NCI-H1417 (cell line): ENCODE measurements at regions not wholly inside any gene's neighbourhood (a gene's known extent, or its start where the extent isn't known, plus 50 kb on each side); places are given as distances from the start of the nearest gene placed in this dataset.

Experiments
- DNase-seq, 3 experiments: peaks; one replicate each; lab custom pipeline; 2025; lab: John Stamatoyannopoulos, UW

DNA sequence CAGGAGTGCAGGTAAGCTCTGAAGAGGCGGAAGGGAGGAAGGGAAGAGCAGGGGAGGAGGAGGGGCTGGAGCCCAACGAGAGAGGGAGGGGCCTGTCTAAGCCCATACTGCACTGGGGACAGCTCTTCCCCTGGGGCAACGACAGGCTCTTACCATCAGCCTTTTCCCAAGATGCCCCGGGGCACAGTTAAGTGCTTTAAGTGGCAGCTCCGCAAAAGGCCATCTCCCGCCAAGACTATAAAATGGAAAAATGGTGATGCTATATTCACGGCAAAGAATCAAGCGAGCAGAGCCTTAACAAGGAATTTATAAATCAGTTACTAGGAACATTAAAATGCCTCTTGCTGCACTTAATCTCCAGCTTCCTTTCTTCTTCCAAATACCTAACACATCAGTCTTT is 110.2 kb upstream of the NLRP1 start:
- DNase-seq, result peak in 2 of 3 experiments; percentile 1 to 88

DNA sequence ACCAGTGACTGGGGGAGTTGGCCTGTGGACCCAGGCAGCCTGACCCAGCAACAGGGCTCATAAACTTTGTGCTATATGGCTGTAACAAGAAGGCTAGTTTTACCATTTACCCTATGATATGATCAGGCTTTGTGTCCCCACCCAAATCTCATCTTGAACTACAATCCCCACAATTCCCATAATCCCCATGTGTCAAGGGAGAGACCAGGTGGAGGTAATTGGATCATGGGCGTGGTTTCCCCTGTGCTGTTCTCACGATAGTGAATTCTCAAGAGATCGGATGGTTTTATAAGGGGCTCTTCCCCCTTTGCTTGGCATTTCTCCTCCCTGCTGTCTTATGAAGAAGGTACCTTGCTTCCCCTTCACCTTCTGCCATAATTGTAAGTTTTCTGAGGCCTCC is 111.2 kb upstream of the NLRP1 start:
- DNase-seq, result peak in 1 of 3 experiments; percentile 60

DNA sequence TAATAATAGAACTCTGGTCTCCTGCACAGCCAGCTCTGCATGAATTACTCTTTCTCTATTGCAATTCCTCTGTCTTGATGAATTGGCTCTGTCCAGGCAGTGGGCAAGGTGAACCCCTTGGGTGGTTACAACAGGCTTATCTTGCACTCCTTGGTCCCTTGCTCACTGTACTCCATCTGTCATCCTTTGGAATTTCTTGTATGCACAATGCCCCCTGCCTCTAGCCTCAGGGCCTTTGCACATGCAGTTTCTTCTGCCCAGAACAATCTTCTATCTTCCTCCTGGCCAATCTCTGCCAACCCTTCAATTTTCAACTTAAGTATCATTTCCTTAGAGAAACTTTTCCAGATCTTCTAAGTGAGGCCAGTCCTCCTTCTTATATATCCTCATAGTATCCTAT is 114.7 kb upstream of the NLRP1 start:
- no peak for DNase-seq

DNA sequence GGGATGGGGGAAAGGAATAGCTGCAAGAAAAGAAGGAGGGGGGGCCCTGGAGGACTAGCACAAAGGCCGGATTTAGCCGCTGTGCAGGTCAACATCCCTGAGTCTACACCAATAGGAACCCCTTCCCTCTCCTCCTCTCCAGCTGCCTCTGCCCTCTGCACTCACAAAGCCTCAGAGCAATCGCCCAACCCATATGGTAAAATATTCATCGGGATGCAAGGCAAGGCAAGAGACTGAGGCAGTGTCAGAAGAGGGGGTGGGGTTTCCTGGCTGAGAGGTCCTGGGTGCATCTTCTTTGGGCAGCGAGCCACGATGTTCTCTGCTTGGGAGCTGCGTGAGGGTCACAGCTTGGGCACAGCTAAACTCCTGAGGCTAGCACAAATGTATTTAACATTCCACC is 115.5 kb upstream of the NLRP1 start:
- DNase-seq, result no peak

DNA sequence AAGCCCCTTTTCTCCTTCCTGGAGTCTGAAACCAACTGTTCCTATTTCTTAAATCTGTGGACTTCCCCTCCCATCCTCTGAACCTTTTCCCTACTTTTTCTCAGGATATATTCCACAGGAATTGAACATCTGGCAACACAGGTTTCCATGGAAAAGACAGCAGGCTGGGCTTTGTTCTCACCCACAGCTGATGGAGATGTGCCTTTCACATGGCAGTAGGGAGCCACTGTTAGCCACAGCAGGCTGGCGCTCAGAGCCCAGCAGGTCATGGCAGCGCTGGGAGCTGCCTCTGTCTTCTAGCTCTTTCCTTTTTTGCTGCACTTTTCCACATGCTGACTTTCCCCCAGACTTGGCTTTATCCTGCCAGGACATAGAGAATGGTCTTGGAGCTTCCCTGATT is 116.4 kb upstream of the NLRP1 start:
- DNase-seq, result no peak

DNA sequence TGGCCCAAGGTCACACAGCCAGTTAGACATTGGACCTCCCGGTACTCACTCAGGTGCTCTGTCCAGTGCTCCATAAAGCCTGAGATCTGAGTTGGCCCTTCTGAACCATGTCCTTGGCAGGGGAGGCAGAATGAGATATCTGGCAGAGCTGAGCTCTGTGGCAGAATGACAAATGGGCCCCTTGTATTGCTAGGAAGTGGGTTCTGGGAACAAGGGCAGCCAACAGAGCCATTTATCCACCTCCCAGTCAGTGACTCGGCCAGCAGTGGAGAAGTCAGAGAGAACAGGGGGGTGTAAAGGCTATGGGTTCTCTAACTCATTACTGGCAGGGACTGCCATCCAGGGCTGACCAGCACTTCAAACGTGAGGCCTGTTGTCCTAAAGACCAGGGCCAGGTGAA is 117.1 kb upstream of the NLRP1 start:
- no peak for DNase-seq

DNA sequence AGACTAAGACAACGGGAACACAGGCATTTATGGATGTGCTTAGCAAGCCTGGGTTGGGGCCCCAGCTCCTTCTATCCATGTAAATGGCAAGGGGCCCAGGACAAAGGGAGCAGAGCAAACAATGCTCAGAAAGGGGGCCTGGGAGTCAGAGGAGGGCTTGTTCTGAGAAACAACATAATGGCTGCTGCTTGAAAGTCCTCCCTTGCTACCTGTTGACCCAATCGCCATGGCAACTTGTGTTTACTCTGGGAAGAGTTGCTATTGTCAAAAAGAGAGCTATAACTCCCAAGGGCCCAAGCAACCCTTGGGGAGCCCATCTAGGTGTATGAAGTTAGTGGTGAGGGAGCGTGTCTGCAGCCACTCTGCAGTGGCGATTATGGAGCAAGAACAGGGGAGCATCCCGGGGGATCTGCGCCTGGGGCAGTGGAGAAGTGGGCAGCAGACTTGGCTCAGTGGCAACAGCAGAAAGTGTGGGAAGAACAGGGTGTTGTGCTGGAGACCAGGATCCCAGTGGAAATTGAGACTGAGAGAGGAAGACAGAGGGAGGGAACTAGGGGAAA is 118.7 kb upstream of the NLRP1 start:
- DNase-seq, result peak; percentile 4 to 29 (median 28)

DNA sequence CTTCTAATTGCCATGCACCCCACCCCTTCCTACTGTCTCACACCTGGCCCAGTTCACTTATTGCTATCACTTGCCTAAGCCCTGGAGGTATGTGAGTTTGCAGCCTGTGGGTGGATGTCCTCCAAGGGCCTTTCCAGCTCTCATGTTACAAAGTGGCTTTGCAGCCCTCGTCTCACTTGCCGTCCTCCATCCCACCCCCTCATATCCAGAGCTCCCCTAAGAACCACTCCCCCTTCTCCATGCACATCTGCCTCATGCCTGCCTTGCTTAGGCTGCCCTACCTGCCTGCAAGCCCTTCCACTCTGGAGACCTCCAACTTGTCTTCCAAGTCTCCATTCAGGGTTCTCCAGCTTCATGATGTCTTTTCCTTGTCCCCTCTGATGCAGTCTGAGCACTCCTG is 119.4 kb upstream of the NLRP1 start:
- no peak for DNase-seq

DNA sequence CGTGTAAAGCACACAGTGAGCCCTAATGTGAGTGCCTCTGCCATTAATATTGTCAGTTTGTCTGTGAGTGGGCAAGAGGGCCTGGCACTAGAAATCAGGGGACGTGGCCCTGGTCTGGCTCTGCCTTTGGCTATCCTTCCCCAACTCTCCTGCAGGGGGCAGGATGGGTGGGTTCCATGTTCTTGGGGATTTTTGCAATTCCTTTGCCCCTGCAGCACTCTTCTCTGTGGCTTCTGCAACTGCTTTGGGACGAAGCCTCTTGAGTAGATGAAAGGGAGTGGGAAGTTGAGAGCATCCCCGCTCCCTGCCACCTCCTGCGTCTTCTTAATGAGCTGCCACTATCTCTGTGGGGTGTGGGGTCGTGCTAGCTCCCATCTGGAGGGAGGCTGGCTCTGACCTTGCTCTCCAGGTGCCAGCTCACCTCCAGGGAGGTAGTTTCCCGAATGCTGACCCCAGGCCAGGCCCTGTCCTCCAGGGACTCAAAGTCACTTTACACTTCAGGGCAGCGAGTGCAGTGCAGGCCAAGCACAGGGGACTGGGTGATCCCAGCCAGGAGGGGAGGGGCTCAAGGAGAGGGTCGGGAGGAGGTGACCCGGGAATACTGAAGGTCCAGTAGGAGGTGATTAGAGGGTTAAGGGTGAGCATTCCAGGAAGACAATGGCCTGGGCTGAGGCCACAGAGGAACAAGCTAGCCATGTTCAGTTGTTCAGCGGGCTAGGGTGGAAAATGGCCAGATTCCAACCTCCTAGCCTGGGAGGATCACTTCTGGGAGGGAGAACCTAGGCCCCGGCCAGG is 121.0 kb upstream of the NLRP1 start:
- DNase-seq, result no peak

DNA sequence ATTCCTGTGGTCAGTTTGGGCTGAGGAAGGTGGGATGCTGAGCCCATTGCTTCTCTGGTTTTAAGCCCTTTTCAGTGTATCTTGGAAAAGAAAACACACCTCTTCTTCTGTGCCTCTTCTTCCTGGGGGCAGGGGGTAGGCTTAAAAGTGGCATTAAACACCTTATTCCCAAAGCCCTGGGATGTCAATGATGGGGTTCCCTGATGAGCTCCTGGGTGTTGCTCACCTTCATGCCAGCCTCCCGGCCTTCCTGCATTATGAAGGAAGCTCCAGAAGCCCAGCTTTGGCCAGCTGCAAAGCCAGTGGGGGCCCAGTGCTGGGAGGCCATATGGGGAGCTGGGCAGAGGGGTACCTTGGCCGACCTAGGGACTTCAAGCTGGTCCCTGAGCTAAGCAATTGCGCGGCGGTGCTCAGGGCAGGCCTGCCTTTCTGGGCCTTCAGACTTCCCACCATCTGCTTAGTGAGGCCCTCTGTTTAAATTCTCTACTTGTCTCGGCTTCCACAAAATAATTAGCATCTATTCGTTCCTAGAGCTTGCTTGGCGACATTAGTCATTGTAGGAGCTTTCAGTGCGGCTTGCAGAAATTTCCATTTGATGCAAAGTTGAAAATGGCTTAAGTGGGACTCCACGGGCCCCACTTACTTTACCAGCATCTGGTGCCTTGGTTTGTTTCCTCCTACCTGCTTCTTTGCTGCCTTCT is 121.7 kb upstream of the NLRP1 start:
- no peak for DNase-seq

DNA sequence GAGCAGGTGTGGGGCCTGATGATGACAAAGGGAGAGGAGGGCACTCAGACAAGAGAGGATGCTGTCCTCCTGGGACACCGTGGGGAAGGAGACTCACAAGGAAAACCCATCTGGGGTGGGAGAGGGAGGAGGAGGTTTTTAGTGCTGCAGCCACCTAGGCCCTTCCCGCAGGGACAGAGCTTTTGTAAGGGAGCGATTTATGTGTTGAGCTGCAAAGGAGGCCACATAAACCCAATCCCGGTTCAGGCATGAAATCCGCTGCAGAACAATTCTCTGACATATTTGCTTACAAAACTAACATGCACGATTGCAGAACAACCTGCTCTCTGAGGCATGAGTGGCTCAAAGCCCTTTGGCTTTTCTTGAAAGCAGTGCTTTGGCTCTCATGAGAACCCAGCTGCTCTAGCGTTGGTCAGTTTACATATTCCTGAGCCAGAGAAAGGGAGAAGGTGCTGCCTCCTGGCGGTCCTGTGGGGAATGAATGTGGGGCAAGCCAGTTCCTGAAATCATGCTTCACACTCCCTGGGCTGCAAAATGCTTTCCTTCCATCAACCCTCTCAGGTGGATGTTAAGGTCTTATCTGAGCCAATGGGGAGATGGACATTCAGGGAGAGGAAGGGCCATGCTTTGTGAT is 122.4 kb upstream of the NLRP1 start:
- DNase-seq, result peak; percentile 7 to 71 (median 34)

DNA sequence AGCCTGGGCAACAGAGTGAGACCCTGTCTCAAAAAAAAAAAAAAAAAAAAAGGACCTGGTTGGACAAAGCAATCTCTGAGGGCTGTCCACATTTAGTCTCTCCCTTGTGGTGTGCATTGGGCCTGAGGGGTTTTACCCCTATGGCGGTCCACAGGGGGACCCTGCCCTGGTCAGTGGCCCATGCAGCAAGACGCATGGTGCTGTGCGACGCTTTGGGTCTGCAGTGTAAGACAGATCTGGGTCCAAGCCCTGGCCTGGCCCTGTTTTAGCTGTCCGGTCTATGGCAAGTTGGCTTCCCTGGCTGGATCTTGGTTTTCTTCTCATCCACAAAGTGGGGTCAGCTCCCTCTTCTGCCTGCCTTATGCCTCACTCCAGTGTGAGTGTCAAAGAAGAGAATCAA is 123.2 kb upstream of the NLRP1 start:
- DNase-seq, result no peak

DNA sequence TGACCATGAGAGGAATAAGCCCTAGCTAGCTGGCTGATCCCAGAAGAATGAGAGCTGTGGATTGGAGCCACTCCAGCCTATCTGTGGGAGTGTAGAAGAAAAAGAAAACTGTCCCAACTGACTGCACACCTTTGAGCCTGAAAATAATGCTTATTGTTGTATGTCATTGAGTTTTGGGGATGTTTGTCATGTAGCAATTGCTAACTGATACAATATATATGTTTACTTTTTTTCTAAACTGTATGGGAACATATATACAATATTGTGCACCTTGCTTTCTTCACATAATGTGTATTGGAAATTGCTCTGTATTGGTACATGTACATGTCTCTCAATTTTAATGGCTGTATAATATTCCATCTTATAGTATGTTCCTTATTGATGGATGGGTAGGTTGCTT is 124.0 kb upstream of the NLRP1 start:
- no peak for DNase-seq

DNA sequence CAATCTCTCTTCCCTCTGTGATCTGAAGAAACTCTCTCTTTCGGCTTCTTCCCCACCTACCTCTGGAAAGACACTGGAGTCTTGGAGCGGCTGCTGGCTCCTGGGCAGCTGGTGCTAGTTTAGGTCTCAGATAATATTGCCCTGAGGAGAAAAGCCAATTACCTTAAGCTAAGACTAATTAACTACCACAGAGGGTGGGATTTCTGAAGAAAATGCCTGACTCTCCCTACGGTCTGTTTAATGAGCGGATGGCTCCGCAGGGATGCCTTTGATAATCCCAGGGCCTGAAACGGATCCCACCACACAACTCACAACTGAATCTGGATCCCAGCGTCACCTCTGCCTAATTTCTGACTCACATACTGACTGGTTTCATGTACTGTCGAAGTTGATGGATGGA is 127.0 kb upstream of the NLRP1 start:
- DNase-seq, result peak in 1 of 3 experiments; percentile 9

DNA sequence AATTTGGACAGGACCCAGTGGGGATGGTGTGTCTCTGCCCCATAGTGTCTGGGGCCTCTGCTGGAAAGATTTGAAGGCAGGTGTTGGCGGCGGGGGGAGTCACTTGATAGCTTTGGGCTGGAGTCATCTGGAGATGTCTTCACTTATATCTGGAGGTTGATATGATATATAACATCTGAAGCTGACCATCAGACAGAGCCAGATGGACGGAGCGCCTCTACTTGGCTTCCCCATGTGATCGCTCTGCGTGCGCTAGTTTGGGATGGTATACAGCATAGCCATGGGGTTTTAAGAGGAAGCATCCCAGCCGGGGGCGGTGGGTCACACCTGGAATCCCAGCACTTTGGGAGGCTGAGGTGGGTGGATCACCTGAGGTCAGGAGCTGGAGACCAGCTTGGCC is 130.7 kb upstream of the NLRP1 start:
- no peak for DNase-seq

DNA sequence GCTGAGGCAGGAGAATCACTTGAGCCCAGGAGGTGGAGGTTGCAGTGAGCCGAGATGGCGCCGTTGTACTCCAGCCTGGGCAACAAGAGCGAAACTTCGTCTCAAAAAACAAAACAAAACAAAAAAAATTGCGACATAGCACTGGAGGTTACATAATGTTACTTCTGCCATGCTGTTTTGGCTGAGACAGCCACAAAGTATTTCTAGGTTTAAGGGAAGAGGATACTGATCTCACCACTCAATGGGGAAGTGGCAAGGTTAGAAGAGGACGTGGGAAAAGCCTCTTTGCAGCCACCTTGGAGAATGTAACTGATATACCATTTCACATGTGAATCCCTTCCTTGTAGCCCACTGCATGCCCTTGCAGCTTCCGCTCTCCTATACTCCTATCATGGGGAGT is 131.2 kb upstream of the NLRP1 start:
- DNase-seq, result no peak

DNA sequence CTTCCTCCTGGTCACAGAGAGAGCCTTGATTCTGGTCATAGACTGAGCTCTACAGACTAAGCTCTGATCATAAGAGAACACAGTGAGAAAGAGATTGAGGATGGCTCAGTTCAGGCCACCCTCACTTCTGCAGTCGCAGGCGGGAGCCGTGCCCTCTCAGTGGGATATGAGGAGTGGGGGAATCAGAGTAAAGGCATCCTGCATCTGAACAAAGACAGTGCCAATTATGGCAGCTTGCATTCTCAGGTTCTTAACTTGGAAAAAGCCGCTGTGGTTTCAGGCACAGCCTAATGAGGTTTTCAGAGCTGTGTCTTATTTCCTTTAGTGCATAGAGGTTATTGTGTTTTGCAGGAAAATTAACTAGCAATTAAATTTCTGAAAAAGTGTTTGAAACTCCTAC is 134.4 kb upstream of the NLRP1 start:
- DNase-seq, result peak in 1 of 3 experiments; percentile 3

DNA sequence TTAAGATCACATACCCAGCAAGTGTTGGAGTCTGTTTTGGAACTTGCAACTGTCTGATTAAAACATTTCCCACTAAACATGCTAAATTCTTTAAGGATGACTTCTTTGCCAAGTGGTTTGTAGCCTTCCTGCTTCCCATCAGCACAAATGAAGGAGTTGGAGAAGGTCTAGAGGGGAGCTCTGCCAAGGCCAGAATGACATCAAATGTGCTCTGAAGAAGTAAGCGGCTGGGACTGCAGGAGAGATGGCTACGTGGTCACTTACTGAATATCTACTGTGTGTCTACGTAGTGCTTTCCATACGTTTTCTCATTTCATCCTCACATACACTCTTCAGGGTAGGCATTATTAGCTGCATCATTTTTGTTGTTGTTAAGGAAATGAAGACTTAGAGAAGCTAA is 135.7 kb upstream of the NLRP1 start:
- DNase-seq, result no peak

DNA sequence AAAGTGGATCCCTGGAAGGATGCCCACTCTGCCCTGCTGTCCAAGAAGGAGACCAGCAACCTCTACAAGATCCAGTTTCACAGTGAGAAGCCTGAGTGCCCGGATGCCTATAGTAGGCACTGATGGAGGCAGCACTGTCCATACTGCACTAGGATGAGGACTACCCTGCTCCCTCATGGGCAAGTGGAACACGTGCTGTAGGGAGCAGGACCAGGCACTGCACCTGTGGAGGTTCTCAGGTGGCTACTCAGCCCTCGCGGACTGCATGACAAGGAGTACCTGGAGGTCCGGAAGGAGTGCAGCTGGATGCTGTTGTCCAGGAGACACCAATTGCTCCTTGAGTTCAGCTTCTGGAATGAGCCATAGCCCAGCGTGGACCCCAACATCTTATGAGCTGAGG is 146.1 kb upstream of the NLRP1 start:
- no peak for DNase-seq

DNA sequence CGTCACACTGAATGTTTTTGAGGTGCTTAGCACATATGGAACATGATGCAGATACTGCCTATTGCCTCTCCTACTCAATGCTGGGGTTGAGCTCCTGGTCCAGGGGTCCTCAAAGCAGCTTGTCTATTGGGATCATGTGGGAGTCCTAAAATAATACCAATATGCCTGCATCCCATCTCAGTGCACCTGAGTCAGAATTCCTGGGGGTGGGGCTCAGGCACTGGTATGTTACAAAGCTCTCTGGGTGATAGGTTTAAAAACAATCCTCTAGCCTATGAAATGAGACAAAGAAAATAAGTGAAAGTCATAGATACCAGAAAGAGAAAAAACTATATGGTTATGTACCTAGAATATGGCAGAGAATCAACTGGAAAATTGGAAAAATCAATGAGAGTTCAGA is 156.6 kb upstream of the NLRP1 start:
- no peak for DNase-seq

DNA sequence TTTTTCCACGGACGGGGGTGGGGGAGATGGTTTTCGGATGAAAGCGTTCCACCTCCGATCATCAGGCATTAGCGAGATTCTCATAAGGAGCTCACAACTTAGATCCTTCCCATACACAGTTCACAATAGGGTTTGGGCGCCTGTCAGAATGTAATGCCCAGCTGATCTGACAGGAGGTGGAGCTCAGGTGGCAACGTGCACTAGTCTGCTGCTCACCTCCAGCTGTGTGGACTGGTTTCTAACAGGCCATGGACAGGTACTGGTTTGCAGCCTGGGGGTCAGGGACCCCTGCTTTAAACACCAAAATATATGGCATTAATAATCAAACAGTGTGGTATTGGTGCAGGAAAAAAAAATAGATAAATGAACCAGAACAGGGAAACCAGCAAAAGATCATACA is 157.5 kb upstream of the NLRP1 start:
- DNase-seq, result no peak

DNA sequence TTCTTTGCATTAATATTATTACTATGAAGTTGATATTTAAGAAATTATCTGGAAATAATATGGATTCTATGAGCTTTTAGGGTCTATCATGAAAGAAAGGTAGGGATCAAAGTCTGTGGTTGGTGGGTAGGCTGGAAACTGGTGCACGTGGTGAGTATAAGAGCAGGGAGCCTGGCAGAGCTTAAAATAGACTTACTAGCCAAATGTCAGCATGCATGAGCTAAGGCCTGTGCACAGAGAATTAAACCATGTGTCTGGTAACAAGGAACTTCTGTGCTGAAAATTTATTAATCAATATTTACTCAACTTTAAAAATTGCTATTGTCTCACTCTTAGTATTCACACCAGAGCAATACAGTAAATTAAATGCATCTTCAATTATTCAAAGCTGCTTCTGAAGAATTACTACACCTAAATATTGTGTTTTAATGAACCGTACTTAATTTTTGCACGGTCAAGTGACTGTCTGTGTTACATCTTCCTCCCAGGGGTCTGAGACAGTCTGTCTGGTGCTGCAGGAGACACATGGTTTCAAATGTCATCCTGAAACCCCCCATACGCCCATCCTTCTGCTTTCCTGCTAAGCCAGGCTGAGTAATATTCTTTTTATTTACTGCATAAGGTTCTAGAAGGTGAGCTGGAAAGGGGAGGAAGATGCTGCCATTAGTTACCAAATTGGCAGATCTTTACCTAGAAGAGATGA is 161.0 kb upstream of the NLRP1 start:
- peak in 2 of 3 experiments; percentile 45 to 86 for DNase-seq
